ENCODE measurements at regions not wholly inside any gene's neighbourhood (a gene's known extent, or its start where the extent isn't known, plus 50 kb on each side); places are given as distances from the start of the nearest gene placed in this dataset.

- TF ChIP-seq CTCF (IDR thresholded peaks at IDR 0.05): no peak
- intact Hi-C loops (cut with micrococcal nuclease): no loop called here
- CTCF ChIA-PET: no interaction called here
- Mint-ChIP-seq H3K4me1 (no peaks in the 10 kb centered on the region), H3K9me3 (no peaks in the 10 kb centered on the region), H3K36me3 (ENCODE audit: low read depth) (no peaks in the 10 kb centered on the region), H3K27me3 (peaks cover 9% of the 10 kb centered on the region), H3K27ac (no peak overlapping the region), H3K4me3 (no peak overlapping the region)
- ATAC-seq (ENCODE audit: low read depth) (no peak), DNase-seq (no peak)
- POLR2A ChIA-PET: no interaction called here
Observed at GRCh38 chr16:81185416-81185815, 53.1 kb upstream of the BCO1 start.

DNA sequence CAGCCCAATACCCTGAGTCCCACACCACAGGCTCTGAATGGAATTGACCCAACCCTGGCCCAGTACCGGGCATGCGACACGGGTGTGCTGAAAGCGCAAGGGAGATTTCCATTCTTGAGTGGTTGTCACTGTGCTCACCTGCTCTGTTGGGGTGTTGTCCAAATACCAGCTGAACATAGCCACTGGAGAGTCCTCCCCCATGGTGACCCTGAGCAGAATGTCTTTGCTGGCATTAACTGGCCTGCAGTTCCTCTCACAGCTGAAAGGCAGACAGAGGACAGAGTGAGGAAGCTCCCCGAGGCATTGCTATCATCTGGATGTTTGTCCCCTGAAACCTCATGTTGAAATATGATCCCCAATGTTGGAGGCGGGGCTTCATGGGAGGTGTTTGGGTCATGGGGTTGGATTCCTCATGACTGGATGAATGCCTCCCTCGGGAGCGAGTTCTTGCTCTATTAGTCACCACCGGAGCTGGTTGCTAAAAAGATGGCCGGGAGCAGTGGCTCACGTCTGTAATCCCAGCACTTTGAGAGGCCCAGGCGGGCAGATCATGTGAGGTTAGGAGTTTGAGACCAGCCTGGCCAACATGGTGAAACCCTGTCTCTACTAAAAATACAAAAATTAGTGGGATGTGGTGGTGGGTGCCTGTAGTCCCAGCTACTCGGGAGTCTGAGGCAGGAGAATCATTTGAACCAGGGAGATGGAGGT is 57.3 kb upstream of the BCO1 start:
- no peak for ATAC-seq (ENCODE audit: low read depth)
- CTCF ChIA-PET: no interaction called here
- intact Hi-C loops (cut with micrococcal nuclease): no loop called here
- POLR2A ChIA-PET: no interaction called here
- H3K9me3 Mint-ChIP-seq: no peaks in the 10 kb centered on the region
- H3K36me3 Mint-ChIP-seq (ENCODE audit: low read depth): no peaks in the 10 kb centered on the region
- no peaks in the 10 kb centered on the region for H3K4me1 Mint-ChIP-seq
- no peak overlapping the region for H3K27ac Mint-ChIP-seq
- no peak for TF ChIP-seq CTCF (IDR thresholded peaks at IDR 0.05)
- no peak for DNase-seq
- H3K27me3 Mint-ChIP-seq: peaks cover 6% of the 10 kb centered on the region
- H3K4me3 Mint-ChIP-seq: no peak overlapping the region

GRCh38 chr16:81180578-81180977 is 57.9 kb upstream of the BCO1 start:
- Mint-ChIP-seq H3K4me3 (no peak overlapping the region), H3K4me1 (no peaks in the 10 kb centered on the region), H3K27me3 (peaks cover 6% of the 10 kb centered on the region), H3K9me3 (no peaks in the 10 kb centered on the region), H3K27ac (no peak overlapping the region), H3K36me3 (ENCODE audit: low read depth) (no peaks in the 10 kb centered on the region)
- ChIA-PET CTCF (no interaction called here), POLR2A (no interaction called here)
- no peak for TF ChIP-seq CTCF (IDR thresholded peaks at IDR 0.05)
- no peak for DNase-seq
- intact Hi-C loops (cut with micrococcal nuclease): no loop called here
- ATAC-seq (ENCODE audit: low read depth): no peak

DNA sequence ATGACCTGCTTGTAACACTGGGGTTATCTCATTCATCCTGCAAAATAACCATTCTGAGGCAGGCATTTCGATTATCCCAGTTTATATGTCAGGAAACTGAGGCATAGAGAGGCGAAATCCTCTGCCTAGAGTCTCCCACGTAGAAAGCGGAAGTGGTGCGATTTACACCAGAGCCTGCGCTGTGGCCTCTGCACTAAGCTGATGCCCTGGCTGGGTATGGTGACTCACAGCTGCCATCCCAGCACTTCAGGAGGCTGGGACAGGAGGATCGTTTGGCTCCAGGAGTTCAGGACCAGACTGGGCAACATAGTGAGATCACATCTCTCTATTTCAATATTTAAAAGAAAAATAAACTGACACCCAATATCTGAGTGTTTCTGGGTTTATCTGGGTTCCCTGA is 59.3 kb upstream of the BCO1 start:
- POLR2A ChIA-PET: no interaction called here
- intact Hi-C loops (cut with micrococcal nuclease): no loop called here
- no peaks in the 10 kb centered on the region for H3K36me3 Mint-ChIP-seq (ENCODE audit: low read depth)
- no peak overlapping the region for H3K27ac Mint-ChIP-seq
- no peaks in the 10 kb centered on the region for H3K9me3 Mint-ChIP-seq
- ATAC-seq (ENCODE audit: low read depth) (no peak), DNase-seq (no peak)
- H3K4me3 Mint-ChIP-seq: no peak overlapping the region
- CTCF ChIA-PET: no interaction called here
- no peaks in the 10 kb centered on the region for H3K4me1 Mint-ChIP-seq
- peaks cover 6% of the 10 kb centered on the region for H3K27me3 Mint-ChIP-seq
- TF ChIP-seq CTCF (IDR thresholded peaks at IDR 0.05): no peak

GRCh38 chr16:81175325-81175891 is 63.1 kb upstream of the BCO1 start:
- DNase-seq: no peak
- H3K9me3 Mint-ChIP-seq: no peaks in the 10 kb centered on the region
- no peaks in the 10 kb centered on the region for H3K4me1 Mint-ChIP-seq
- TF ChIP-seq CTCF (IDR thresholded peaks at IDR 0.05): no peak
- ATAC-seq (ENCODE audit: low read depth): no peak
- intact Hi-C loops (cut with micrococcal nuclease): no loop called here
- peaks cover 8% of the 10 kb centered on the region for H3K27me3 Mint-ChIP-seq
- H3K4me3 Mint-ChIP-seq: no peak overlapping the region
- no peaks in the 10 kb centered on the region for H3K36me3 Mint-ChIP-seq (ENCODE audit: low read depth)
- ChIA-PET POLR2A (no interaction called here), CTCF (no interaction called here)
- H3K27ac Mint-ChIP-seq: no peak overlapping the region
